Testis (tissue), 2 donors: ENCODE measurements at regions not wholly inside any gene's neighbourhood (a gene's known extent, or its start where the extent isn't known, plus 50 kb on each side); places are given as distances from the start of the nearest gene placed in this dataset.

Source experiments
- DNase-seq: peaks from one replicate; pipeline ENCODE4 v3.0.0-alpha.2; 2019
- H3K27ac ChIP-seq, 2 donors: fragments of 200-600 bp; sonication (generic); one replicate each; pipeline ENCODE4 v1.5.1; 2019
- H3K27me3 ChIP-seq: fragments of 200-600 bp; sonication (generic); one replicate; pipeline ENCODE4 v1.5.1; 2019
- H3K36me3 ChIP-seq: fragments of 200-600 bp; sonication (generic); one replicate; pipeline ENCODE4 v1.5.1; 2017; ENCODE audit warnings: low read depth; ENCODE audit errors: missing control alignments
- H3K4me1 ChIP-seq: fragments of 200-600 bp; sonication (generic); one replicate; pipeline ENCODE4 v1.5.1; 2019
- H3K4me3 ChIP-seq, 2 donors: fragments of 200-600 bp; sonication (generic); one replicate each; pipeline ENCODE4 v1.5.1; 2017 to 2019
- H3K9me3 ChIP-seq: fragments of 200-600 bp; sonication (generic); one replicate; pipeline ENCODE4 v1.5.1; 2017
- CTCF ChIP-seq, 3 experiments: fragments of 450-650 bp in 2 of 3; fragments of 200-600 bp in 1 of 3; sonication (generic) in 1 of 3; IDR thresholded peaks; one replicate each; pipeline ENCODE4 v1.5.1; 2016 to 2019; ENCODE audit warnings: antibody characterized with exemption in 3 of 3, mild to moderate bottlenecking in 2 of 3, moderate library complexity in 1 of 3
- POLR2A ChIP-seq: fragments of 450-650 bp; IDR thresholded peaks from one replicate; pipeline ENCODE4 v1.6.1; 2017; ENCODE audit warnings: antibody characterized with exemption, mild to moderate bottlenecking, moderate library complexity
- WGBS, 2 donors: methylation state at CpG; one replicate each; pipeline ENCODE4 v1.1.5; 2018; 5-methylcytosine and 5-hydroxymethylcytosine counted together
- intact Hi-C: fragments of 100-400 bp; cut with DNase I; formaldehyde crosslinking; loops from one replicate; pipeline ENCODE4 v1.15.1; 2023; ENCODE audit warnings: low total_unique reads

GRCh38 chr9:106387965-106388364 is 475.0 kb upstream of the ZNF462 start:
- H3K4me3 ChIP-seq, result no peak overlapping the region
- TF ChIP-seq POLR2A (no peak), CTCF (IDR thresholded peaks at IDR 0.05) (no peak)
- WGBS, 2 donors, result 87 to 96% methylated on average over 2 of the region's 2 CpGs

GRCh38 chr9:106393226-106393625 is 469.7 kb upstream of the ZNF462 start:
- intact Hi-C loops, result no loop called here
- WGBS, 2 donors, result 70 to 90% methylated on average over 2 of the region's 2 CpGs

More at GRCh38 chr9:106387965-106388364, 475.0 kb upstream of the ZNF462 start:
- Histone ChIP-seq H3K27me3 (no peaks in the 10 kb centered on the region), H3K36me3 (no peaks in the 10 kb centered on the region), H3K9me3 (no peaks in the 10 kb centered on the region), H3K27ac (no peak overlapping the region), H3K4me1 (no peaks in the 10 kb centered on the region)
- intact Hi-C loops, result no loop called here
- DNase-seq, result no peak

GRCh38 chr9:106400170-106400569 is 462.8 kb upstream of the ZNF462 start:
- Histone ChIP-seq H3K36me3 (no peaks in the 10 kb centered on the region), H3K4me3 (no peak overlapping the region), H3K27ac (no peak overlapping the region), H3K9me3 (no peaks in the 10 kb centered on the region), H3K27me3 (no peaks in the 10 kb centered on the region), H3K4me1 (no peaks in the 10 kb centered on the region)
- TF ChIP-seq POLR2A, result no peak
- intact Hi-C loops, result no loop called here
- 71% methylated on average over 1 of the region's 1 CpG for WGBS, 2 donors
- no peak for DNase-seq

More at GRCh38 chr9:106393226-106393625, 469.7 kb upstream of the ZNF462 start:
- H3K36me3 ChIP-seq, result no peaks in the 10 kb centered on the region
- no peaks in the 10 kb centered on the region for H3K27me3 ChIP-seq
- TF ChIP-seq CTCF (IDR thresholded peaks at IDR 0.05), result no peak
- no peak for TF ChIP-seq POLR2A
- no peak overlapping the region for H3K27ac ChIP-seq
- no peak overlapping the region for H3K4me3 ChIP-seq
- no peaks in the 10 kb centered on the region for H3K9me3 ChIP-seq
- DNase-seq, result no peak
- H3K4me1 ChIP-seq, result no peaks in the 10 kb centered on the region

GRCh38 chr9:106400950-106401349 is 462.0 kb upstream of the ZNF462 start:
- intact Hi-C loops, result no loop called here
- Histone ChIP-seq H3K36me3 (no peaks in the 10 kb centered on the region), H3K9me3 (no peaks in the 10 kb centered on the region), H3K4me3 (no peak overlapping the region), H3K27ac (no peak overlapping the region), H3K27me3 (no peaks in the 10 kb centered on the region), H3K4me1 (no peaks in the 10 kb centered on the region)
- no peak for DNase-seq
- no peak for TF ChIP-seq POLR2A
- no peak for TF ChIP-seq CTCF (IDR thresholded peaks at IDR 0.05)
- WGBS, 2 donors, result 75 to 80% methylated on average over 2 of the region's 2 CpGs

GRCh38 chr9:106403081-106403480 is 459.9 kb upstream of the ZNF462 start:
- intact Hi-C loops, result no loop called here
- TF ChIP-seq POLR2A, result no peak
- no peak for TF ChIP-seq CTCF (IDR thresholded peaks at IDR 0.05)
- H3K27ac ChIP-seq, result no peak overlapping the region
- H3K4me3 ChIP-seq, result no peak overlapping the region
- H3K27me3 ChIP-seq, result no peaks in the 10 kb centered on the region
- 94 to 96% methylated on average over 1 of the region's 1 CpG for WGBS, 2 donors
- H3K4me1 ChIP-seq, result no peaks in the 10 kb centered on the region
- H3K36me3 ChIP-seq, result no peaks in the 10 kb centered on the region
- no peaks in the 10 kb centered on the region for H3K9me3 ChIP-seq
- no peak for DNase-seq
